ENCODE measurements at regions not wholly inside any gene's neighbourhood (a gene's known extent, or its start where the extent isn't known, plus 50 kb on each side); places are given as distances from the start of the nearest gene placed in this dataset.

DNA sequence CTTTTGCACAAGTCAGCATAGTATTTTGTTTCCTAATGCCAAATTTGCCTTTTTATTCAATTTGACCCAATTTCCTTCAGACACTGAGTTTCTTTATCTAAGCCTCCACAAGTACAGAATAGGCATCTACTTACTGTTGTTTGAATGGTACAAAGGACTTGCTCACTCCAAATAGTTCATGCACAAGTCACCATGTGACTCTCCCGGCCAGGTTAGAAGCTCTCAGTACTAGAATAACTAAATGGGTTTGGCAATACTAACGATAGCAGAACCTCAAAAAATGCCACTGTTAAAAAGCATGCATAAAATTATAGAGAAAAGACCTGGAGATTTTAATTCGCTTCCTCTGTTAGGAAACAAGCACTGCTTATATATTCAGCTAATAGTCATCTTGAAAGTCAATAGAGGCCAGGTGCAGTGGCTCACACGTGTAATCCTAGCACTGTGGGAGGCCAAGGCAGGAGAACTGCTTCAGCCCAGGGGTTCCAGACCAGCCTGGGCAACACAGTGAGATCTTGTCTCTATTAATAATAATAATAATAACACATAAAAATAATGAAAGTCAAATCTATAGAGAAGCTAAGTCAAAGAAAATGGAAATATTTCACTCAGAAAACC lies 335.8 kb upstream of the MBL2 start:
- TF ChIP-seq POLR2A (IDR thresholded peaks at IDR 0.05) (no peak), POLR2AphosphoS5 (IDR thresholded peaks at IDR 0.05; ENCODE audit: insufficient read depth in 1 of 2, low read depth in 1 of 2) (no peak)
- TF ChIP-seq, protein P1, sequence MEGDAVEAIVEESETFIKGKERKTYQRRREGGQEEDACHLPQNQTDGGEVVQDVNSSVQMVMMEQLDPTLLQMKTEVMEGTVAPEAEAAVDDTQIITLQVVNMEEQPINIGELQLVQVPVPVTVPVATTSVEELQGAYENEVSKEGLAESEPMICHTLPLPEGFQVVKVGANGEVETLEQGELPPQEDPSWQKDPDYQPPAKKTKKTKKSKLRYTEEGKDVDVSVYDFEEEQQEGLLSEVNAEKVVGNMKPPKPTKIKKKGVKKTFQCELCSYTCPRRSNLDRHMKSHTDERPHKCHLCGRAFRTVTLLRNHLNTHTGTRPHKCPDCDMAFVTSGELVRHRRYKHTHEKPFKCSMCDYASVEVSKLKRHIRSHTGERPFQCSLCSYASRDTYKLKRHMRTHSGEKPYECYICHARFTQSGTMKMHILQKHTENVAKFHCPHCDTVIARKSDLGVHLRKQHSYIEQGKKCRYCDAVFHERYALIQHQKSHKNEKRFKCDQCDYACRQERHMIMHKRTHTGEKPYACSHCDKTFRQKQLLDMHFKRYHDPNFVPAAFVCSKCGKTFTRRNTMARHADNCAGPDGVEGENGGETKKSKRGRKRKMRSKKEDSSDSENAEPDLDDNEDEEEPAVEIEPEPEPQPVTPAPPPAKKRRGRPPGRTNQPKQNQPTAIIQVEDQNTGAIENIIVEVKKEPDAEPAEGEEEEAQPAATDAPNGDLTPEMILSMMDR (IDR thresholded peaks at IDR 0.05), result no peak
